Pancreas (tissue), 10 donors: ENCODE measurements at regions not wholly inside any gene's neighbourhood (a gene's known extent, or its start where the extent isn't known, plus 50 kb on each side); places are given as distances from the start of the nearest gene placed in this dataset.

Experiments used
- ATAC-seq, 4 donors: fragments of 200-7000 bp; cut with Tn5 transposase; one replicate each; pipeline versions ENCODE4 v1.8.0 to v1.9.1; 2020; ENCODE audit warnings: mild to moderate bottlenecking in 4 of 4, moderate library complexity in 4 of 4
- DNase-seq, 6 donors: peaks; one replicate each; pipeline ENCODE4 v3.0.0-alpha.2; 2020
- FAIRE-seq: peaks from 2 replicates; lab custom pipeline; 2012; peaks lifted over from hg19 to GRCh38; lab: Jason Lieb, UNC
- H3K27ac ChIP-seq, 4 donors: fragments of 200-600 bp; sonication (generic); 1 replicate in 3 of 4; 2 replicates in 1 of 4; pipeline versions ENCODE4 v1.5.0 to v1.8.0; 2020
- H3K27me3 ChIP-seq, 4 donors: fragments of 200-600 bp; one replicate each; pipeline ENCODE4 v1.8.0; 2021
- H3K36me3 ChIP-seq, 3 donors: fragments of 200-600 bp; sonication (generic) in 1 of 3; one replicate each; pipeline versions ENCODE4 v1.5.0 to v1.8.0; 2020 to 2021
- H3K4me1 ChIP-seq, 3 donors: fragments of 200-600 bp; one replicate each; pipeline ENCODE4 v1.8.0; 2021
- H3K4me3 ChIP-seq, 4 donors: fragments of 200-600 bp; sonication (generic) in 2 of 4; one replicate each; pipeline versions ENCODE4 v1.5.0 to v1.8.0; 2020 to 2021
- H3K9me3 ChIP-seq, 4 donors: fragments of 200-600 bp; one replicate each; pipeline ENCODE4 v1.8.0; 2021
- WGBS, 2 donors: extraction: QIAGEN DNeasy Blood & Tissue Kit; methylation state at CpG; one replicate each; pipeline ENCODE4 v1.1.7; 2013; 5-methylcytosine and 5-hydroxymethylcytosine counted together
- intact Hi-C, 3 donors: fragments of 100-400 bp; cut with DNase I; formaldehyde crosslinking; loops; one replicate each; pipeline versions ENCODE4 v1.11.1 to v1.14.2; 2022
- TF ChIP-seq, protein P1 (sequence below), 4 donors: fragments of 200-600 bp; sonication (generic) in 3 of 4; IDR thresholded peaks; one replicate each; pipeline versions ENCODE4 v1.5.0 to v1.8.0; 2021; ENCODE audit warnings: antibody characterized with exemption in 4 of 4
- donor health status: healthy with polysubstance abuse.
- donor health status: DM: no; HTN: no; CAD: no; lungs with moderate emphysema.
- donor health status: DM: no; HTN: no; CAD: no.
- donor health status: control.
- donor health status: control.
- donor health status: Bipolar disorder and iron deficiency.
- donor health status: DM: yes; HTN: yes; CAD: no.
- donor health status: DM: no; HTN: no; CAD: no.
- donor health status: DM: no; HTN: no; CAD: no.
- donor health status: DM: yes; HTN: yes; CAD: no.

DNA sequence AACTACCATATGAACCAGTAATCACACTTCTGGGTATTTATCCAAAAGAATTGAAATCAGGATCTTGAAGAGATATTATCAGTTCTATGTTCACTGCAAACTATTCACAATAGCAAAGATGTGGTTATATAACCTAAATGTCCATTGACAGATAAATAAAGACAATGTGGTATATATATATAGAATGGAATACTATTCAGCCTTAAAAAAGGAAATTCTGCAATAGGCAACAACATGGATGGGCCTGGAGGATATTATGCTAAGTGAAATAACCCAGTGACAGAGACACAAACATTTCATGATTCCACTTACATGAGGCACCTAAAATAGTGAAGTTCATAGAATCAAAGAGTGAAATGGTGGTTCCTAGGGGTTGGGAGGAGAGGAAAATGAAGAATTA is 90.6 kb upstream of the CDK1 start:
- no peaks in the 10 kb centered on the region for H3K27me3 ChIP-seq
- FAIRE-seq (no peak), ATAC-seq (no peak), DNase-seq (no peak)
- no peak overlapping the region for H3K27ac ChIP-seq
- H3K36me3 ChIP-seq = no peaks in the 10 kb centered on the region
- TF ChIP-seq, protein P1, sequence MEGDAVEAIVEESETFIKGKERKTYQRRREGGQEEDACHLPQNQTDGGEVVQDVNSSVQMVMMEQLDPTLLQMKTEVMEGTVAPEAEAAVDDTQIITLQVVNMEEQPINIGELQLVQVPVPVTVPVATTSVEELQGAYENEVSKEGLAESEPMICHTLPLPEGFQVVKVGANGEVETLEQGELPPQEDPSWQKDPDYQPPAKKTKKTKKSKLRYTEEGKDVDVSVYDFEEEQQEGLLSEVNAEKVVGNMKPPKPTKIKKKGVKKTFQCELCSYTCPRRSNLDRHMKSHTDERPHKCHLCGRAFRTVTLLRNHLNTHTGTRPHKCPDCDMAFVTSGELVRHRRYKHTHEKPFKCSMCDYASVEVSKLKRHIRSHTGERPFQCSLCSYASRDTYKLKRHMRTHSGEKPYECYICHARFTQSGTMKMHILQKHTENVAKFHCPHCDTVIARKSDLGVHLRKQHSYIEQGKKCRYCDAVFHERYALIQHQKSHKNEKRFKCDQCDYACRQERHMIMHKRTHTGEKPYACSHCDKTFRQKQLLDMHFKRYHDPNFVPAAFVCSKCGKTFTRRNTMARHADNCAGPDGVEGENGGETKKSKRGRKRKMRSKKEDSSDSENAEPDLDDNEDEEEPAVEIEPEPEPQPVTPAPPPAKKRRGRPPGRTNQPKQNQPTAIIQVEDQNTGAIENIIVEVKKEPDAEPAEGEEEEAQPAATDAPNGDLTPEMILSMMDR (IDR thresholded peaks at IDR 0.05) = no peak
- H3K4me3 ChIP-seq = no peak overlapping the region
- intact Hi-C loops = loop anchor here in 1 of 3 donors (2.0 kb wide), 1 partner anchor 25 kb away; no protein-coding TSS in a partner anchor
- H3K9me3 ChIP-seq = no peaks in the 10 kb centered on the region
- H3K4me1 ChIP-seq = no peaks in the 10 kb centered on the region

GRCh38 chr10:60684091-60684490 is 94.2 kb upstream of the CDK1 start:
- FAIRE-seq (no peak), ATAC-seq (no peak), DNase-seq (no peak)
- TF ChIP-seq, protein P1 (IDR thresholded peaks at IDR 0.05) = no peak
- intact Hi-C loops = no loop called here
- WGBS, 2 donors = 91 to 95% methylated on average over 15 of the region's 15 CpGs
- H3K27me3 ChIP-seq = no peaks in the 10 kb centered on the region
- H3K27ac ChIP-seq = no peak overlapping the region
- H3K9me3 ChIP-seq = no peaks in the 10 kb centered on the region
- no peak overlapping the region for H3K4me3 ChIP-seq
- H3K36me3 ChIP-seq = no peaks in the 10 kb centered on the region
- no peaks in the 10 kb centered on the region for H3K4me1 ChIP-seq

DNA sequence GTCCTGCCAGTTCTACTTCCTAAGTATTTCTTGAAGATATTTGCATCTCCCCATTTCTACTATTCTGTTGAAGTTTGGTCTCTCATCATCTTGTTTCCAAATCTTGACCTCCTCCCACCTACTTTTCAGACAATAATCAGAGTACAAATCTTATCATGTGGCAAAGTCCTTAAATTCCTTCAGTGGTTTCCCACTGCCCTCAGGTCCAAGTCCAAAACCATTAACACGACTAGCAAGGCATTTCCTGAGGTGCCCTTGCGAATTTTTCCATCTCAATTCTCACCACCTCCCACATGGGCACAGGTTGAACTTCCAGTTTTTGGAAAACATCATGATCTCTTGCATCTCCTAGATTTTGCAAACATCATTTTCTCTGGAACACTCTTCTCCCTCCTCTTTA is 97.2 kb upstream of the CDK1 start:
- FAIRE-seq (no peak), DNase-seq (no peak), ATAC-seq (no peak)
- WGBS, 2 donors = 64 to 74% methylated on average over 2 of the region's 2 CpGs
- H3K27me3 ChIP-seq = no peaks in the 10 kb centered on the region
- TF ChIP-seq, protein P1 (IDR thresholded peaks at IDR 0.05) = no peak
- H3K4me3 ChIP-seq = no peak overlapping the region
- H3K9me3 ChIP-seq = no peaks in the 10 kb centered on the region
- no peaks in the 10 kb centered on the region for H3K36me3 ChIP-seq
- H3K27ac ChIP-seq = no peak overlapping the region
- intact Hi-C loops = no loop called here
- H3K4me1 ChIP-seq = peaks cover 0 to 11% (median 11%) of the 10 kb centered on the region in 3 donors

DNA sequence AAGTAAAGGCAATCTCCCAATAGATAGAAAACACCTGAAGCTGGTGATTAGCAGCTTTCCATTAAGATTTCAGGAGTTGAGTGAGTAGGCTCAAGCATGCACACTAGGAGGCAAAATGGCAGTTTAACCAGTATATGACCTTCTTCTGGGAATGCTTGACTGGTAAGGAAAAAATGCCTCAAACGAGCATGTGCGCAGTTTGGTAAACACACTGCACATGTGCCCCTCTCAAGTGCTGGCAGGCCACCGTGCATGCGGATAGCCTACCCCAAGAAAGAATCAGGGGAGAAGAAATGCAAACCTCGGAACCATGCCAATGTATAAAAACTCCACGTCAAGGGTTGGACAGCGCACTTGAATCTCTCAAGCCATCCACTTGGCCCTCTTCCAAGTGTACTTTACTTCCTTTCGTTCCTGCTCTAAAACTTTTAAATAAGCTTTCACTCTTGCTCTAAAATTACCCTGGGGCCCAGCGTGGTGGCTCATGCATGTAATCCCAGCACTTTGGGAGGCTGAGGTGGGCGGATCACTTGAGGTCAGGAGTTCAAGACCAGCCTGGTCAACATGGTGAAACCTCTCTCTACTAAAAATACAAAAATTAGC is 98.8 kb upstream of the CDK1 start:
- Histone ChIP-seq H3K27ac (no peak overlapping the region), H3K36me3 (no peaks in the 10 kb centered on the region), H3K4me3 (no peak overlapping the region), H3K27me3 (no peaks in the 10 kb centered on the region), H3K4me1 (peaks cover 0 to 11% (median 11%) of the 10 kb centered on the region in 3 donors), H3K9me3 (no peaks in the 10 kb centered on the region)
- 93 to 96% methylated on average over 10 of the region's 10 CpGs for WGBS, 2 donors
- no peak for DNase-seq
- ATAC-seq = no peak
- intact Hi-C loops = no loop called here
- no peak for FAIRE-seq
- TF ChIP-seq, protein P1 (IDR thresholded peaks at IDR 0.05) = no peak

- peaks cover 0 to 11% (median 11%) of the 10 kb centered on the region in 3 donors for H3K4me1 ChIP-seq
- H3K36me3 ChIP-seq = no peaks in the 10 kb centered on the region
- no peaks in the 10 kb centered on the region for H3K9me3 ChIP-seq
- H3K27ac ChIP-seq = no peak overlapping the region
- TF ChIP-seq, protein P1 (IDR thresholded peaks at IDR 0.05) = no peak
- no peak overlapping the region for H3K4me3 ChIP-seq
- ATAC-seq (no peak), FAIRE-seq (no peak), DNase-seq (no peak)
- WGBS, 2 donors = 94 to 99% methylated on average over 4 of the region's 4 CpGs
- no peaks in the 10 kb centered on the region for H3K27me3 ChIP-seq
- intact Hi-C loops = no loop called here
These were observed 99.3 kb upstream of the CDK1 start for GRCh38 chr10:60678978-60679377.
